Hepatocyte (in vitro differentiated cells): ENCODE measurements at regions not wholly inside any gene's neighbourhood (a gene's known extent, or its start where the extent isn't known, plus 50 kb on each side); places are given as distances from the start of the nearest gene placed in this dataset.

Source experiments
- CTCF ChIP-seq: fragments of 200-600 bp; sonication (generic); IDR thresholded peaks from 2 replicates; pipeline ENCODE4 v1.5.1; 2016; ENCODE audit warnings: antibody characterized with exemption, mild to moderate bottlenecking; ENCODE audit not compliant: poor library complexity
- EZH2phosphoT487 ChIP-seq: fragments of 200-600 bp; sonication (generic); IDR thresholded peaks from one replicate; pipeline ENCODE4 v1.6.1; 2018; ENCODE audit warnings: antibody characterized with exemption, mild to moderate bottlenecking, low read depth, moderate library complexity; ENCODE audit not compliant: unreplicated experiment, severe bottlenecking

- TF ChIP-seq CTCF (no peak), EZH2phosphoT487 (no peak)
These were observed 166.4 kb upstream of the ADGRL2 start for GRCh38 chr1:81634294-81634693.
